IgD-negative memory B cell (primary cell): ENCODE measurements at regions not wholly inside any gene's neighbourhood (a gene's known extent, or its start where the extent isn't known, plus 50 kb on each side); places are given as distances from the start of the nearest gene placed in this dataset.
"Not testable (repeated sequence)": the region's sequence is repeated elsewhere in the genome, so short reads cannot be mapped to it uniquely, and the experiment has no call there.

Source experiments
- H3K27ac Mint-ChIP-seq, 3 donors: one replicate each; pipeline ENCODE4 v1.8.0; 2020 to 2022; ENCODE audit warnings: mild to moderate bottlenecking in 3 of 3, mixed read lengths in 3 of 3, moderate library complexity in 1 of 3
- H3K27me3 Mint-ChIP-seq: one replicate; pipeline ENCODE4 v1.8.0; 2021; ENCODE audit warnings: mixed read lengths
- H3K36me3 Mint-ChIP-seq: one replicate; pipeline ENCODE4 v1.8.0; 2020; ENCODE audit warnings: mild to moderate bottlenecking, mixed read lengths
- H3K4me1 Mint-ChIP-seq, 3 donors: one replicate each; pipeline ENCODE4 v1.8.0; 2020 to 2022; ENCODE audit warnings: mixed read lengths in 3 of 3, mild to moderate bottlenecking in 1 of 3
- H3K4me3 Mint-ChIP-seq, 4 donors: one replicate each; pipeline ENCODE4 v1.8.0; 2020 to 2022; ENCODE audit warnings: mild to moderate bottlenecking in 4 of 4, mixed read lengths in 4 of 4, moderate library complexity in 3 of 4
- H3K9me3 Mint-ChIP-seq, 3 donors: one replicate each; pipeline ENCODE4 v1.8.0; 2020 to 2021; ENCODE audit warnings: mixed read lengths in 3 of 3, mild to moderate bottlenecking in 1 of 3

DNA sequence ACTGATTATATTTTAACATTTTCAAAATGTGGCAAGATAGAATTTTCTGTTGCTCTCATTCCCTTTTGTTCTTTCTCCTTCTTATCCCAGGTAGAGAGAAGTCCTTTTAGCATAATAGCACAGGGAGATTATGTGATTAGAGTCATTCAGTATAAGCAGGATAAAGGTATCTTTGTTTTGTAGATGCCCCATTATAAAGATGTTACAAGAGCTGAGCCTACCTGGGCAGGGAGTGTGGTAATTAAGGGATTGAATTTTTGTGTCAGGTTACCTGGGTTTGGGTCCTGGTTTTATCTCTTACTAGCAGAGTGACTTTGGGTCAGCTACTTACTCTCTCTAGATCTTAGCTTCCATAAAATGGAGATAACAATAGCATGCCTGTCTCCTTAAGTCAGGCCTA is 536.5 kb downstream of the TMEM135 start:
- H3K4me3 Mint-ChIP-seq, result no peak overlapping the region
- H3K4me1 Mint-ChIP-seq, result no peaks in the 10 kb centered on the region
- H3K27me3 Mint-ChIP-seq, result no peaks in the 10 kb centered on the region
- H3K36me3 Mint-ChIP-seq, result no peaks in the 10 kb centered on the region
- no peaks in the 10 kb centered on the region for H3K9me3 Mint-ChIP-seq
- H3K27ac Mint-ChIP-seq, result no peak overlapping the region

DNA sequence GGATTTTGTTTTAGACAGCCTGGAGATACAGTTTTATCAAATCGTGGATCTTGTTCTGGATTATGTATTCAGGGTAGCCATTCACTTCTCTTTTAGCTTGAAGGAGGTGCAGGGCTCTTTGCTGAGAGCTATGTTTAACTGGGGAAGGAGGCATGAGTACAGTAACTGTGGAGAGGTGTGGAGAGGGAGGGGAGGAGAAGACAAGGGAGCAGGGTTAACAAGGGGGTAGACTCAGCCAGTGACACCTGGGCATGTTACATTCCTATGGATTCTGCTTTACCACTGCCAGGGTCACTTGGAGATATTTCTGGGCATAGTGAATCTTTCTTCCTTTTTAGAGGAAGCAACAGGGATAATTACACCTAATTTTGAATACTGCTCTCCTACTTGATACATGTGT is 536.0 kb downstream of the TMEM135 start:
- Mint-ChIP-seq H3K4me1 (no peaks in the 10 kb centered on the region), H3K9me3 (no peaks in the 10 kb centered on the region), H3K36me3 (no peaks in the 10 kb centered on the region), H3K27ac (no peak overlapping the region), H3K4me3 (peak overlapping the region in 1 of 4 donors; percentile 60), H3K27me3 (no peaks in the 10 kb centered on the region)

DNA sequence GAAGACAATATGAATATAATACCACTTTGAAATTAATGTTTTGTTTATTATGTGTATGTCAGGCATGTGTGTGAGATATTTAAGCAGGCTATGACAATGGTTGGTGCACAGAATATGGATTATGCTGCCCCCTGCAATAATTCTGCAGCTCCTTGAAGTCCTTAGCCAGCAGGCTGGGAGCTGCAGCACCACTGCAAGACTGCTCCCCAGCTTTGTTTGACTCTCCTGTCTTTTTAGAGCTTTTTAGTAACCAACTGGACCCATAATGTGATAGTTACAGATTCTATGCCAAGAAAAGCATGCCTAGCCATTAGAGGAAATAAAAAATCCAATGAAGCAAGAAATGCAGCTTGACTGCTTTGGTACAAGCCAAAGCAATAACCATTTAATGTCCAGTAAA is 535.1 kb downstream of the TMEM135 start:
- H3K4me1 Mint-ChIP-seq, result no peaks in the 10 kb centered on the region
- no peaks in the 10 kb centered on the region for H3K36me3 Mint-ChIP-seq
- H3K9me3 Mint-ChIP-seq, result peaks cover 0 to 3% (median 0%) of the 10 kb centered on the region in 3 donors
- no peak overlapping the region for H3K27ac Mint-ChIP-seq
- H3K27me3 Mint-ChIP-seq, result no peaks in the 10 kb centered on the region
- H3K4me3 Mint-ChIP-seq, result no peak overlapping the region

DNA sequence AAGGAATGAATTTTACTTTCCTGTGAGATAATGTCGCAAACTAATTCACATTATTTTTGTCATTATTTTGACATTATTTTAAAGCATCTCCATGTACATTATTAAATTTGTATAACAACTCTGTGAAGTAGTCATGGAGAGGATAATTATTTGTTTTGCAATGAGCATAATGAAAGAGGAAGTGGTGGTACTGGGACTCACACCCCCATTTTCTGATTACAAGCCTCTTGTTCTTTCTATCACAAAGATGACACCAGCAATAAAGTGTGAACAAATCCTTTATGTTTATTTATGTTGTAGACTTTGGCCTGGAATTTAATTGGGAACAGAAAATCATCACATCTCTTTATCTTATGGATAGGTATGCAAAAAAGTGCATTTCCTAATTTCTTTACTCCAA is 522.6 kb downstream of the TMEM135 start:
- Mint-ChIP-seq H3K9me3 (peaks cover 0 to 6% (median 0%) of the 10 kb centered on the region in 3 donors), H3K27me3 (peaks cover under 1% of the 10 kb centered on the region), H3K4me3 (no peak overlapping the region), H3K36me3 (no peaks in the 10 kb centered on the region), H3K27ac (no peak overlapping the region), H3K4me1 (peaks cover 0 to 3% (median 0%) of the 10 kb centered on the region in 3 donors)

DNA sequence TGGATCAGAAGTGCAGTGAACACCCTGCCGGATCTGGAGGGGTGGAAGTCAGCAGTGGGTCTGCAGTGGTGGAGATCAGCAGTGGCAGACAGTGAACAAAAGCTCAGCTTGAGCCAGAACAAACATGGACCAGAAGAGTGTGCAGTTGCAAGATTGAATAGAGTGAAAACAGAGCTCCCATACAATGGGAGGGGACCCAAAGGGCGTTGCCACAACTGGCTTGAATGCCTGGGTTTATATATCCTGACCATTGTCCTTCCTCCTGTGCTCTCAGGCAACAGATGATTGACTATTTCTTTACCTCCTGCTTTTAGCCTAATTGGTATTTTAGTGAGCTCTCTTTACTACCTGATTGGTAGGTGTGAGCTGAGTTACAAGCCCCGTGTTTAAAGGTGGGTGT is 522.1 kb downstream of the TMEM135 start:
- not testable (repeated sequence) for H3K9me3 Mint-ChIP-seq, H3K4me3 Mint-ChIP-seq, H3K4me1 Mint-ChIP-seq

DNA sequence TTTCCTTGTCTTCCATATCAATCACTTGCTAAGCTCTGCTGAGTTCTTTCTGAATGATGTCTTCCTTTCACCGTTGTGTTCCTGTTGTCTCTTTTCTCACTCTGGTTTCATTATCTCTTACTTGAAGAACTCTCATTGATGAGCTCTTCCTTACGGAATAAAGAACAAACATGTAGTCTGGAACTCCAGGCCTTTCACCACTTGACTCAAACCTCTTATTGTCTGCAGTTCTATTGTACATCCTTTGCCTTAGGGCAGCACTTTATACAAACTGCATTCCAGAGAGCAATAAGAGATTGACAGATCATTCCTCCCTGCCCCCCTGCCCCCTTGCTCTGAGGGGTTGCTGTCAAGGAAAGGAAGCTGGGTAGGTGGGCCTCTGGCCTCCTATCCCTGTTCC is 517.4 kb downstream of the TMEM135 start:
- Mint-ChIP-seq H3K4me1 (peaks cover 0 to 3% (median 0%) of the 10 kb centered on the region in 3 donors), H3K4me3 (no peak overlapping the region), H3K27ac (no peak overlapping the region), H3K36me3 (no peaks in the 10 kb centered on the region), H3K27me3 (no peaks in the 10 kb centered on the region), H3K9me3 (peaks cover 2 to 13% (median 8%) of the 10 kb centered on the region in 3 donors)

More for the DNA sequence above, 522.1 kb downstream of the TMEM135 start:
- H3K27ac Mint-ChIP-seq, H3K36me3 Mint-ChIP-seq, H3K27me3 Mint-ChIP-seq: not testable (repeated sequence)

DNA sequence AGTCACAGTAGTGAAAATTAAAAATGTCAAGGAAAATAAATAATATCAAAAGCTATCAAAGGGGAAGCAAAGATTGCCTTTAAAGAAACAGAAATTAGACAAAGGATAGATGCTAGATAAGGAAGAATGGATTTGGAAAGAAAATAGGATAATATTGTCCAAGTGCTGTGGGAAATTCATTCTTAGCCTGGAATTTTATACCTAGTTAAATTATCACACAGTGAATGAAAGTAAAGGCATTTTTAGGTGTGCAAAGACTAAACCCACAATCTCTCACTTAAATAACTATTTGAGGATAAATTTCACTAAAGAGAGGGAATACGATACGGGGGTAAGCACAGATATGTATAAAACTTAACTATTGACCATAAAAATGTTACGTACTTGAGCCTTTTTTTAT is 511.1 kb downstream of the TMEM135 start:
- Mint-ChIP-seq H3K27me3 (no peaks in the 10 kb centered on the region), H3K36me3 (no peaks in the 10 kb centered on the region), H3K27ac (no peak overlapping the region), H3K4me3 (no peak overlapping the region), H3K9me3 (peaks cover 7 to 24% (median 10%) of the 10 kb centered on the region in 3 donors), H3K4me1 (no peaks in the 10 kb centered on the region)

DNA sequence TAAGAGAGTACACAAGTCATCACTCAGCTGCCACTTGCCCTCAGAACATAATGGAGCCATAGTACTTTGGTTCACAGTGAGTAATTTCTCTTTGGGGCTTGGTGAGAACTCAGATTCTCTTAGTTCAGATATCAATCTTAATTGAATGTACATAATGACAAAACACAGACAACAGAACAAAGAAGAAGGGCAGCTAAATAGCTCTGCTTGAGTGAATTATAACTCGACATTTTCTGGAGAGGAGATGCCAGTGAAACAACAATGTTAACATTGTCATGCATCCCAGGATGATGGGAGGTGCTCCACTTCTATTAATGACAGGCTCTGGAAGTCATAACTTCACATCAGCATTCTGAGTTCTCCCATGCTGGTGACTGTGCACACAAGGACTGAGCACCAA is 508.1 kb downstream of the TMEM135 start:
- Mint-ChIP-seq H3K4me1 (no peaks in the 10 kb centered on the region), H3K27ac (no peak overlapping the region), H3K4me3 (no peak overlapping the region), H3K36me3 (no peaks in the 10 kb centered on the region), H3K9me3 (peaks cover 6 to 26% (median 8%) of the 10 kb centered on the region in 3 donors), H3K27me3 (no peaks in the 10 kb centered on the region)

DNA sequence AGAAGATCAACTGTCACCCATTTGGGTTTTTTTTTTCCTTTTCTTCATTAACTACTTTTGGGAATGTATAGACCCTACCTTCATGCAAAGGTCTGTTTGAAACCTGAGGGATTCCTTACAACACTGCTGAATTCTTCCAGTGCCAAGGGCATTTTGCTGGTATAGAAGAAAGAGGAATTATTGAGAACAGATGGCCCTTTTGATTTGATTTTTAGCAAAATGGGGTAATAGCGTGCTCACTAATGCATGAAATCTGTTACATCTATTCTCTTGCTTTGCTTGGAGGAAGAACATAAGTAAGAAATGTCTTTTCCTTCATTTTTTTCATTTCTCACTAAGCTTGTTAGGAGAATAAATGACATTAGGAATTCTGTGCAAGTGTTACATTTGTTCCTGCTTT is 501.9 kb downstream of the TMEM135 start:
- H3K4me1 Mint-ChIP-seq, result no peaks in the 10 kb centered on the region
- no peak overlapping the region for H3K27ac Mint-ChIP-seq
- no peak overlapping the region for H3K4me3 Mint-ChIP-seq
- H3K36me3 Mint-ChIP-seq, result no peaks in the 10 kb centered on the region
- H3K9me3 Mint-ChIP-seq, result peaks cover 0 to 5% (median 5%) of the 10 kb centered on the region in 3 donors
- H3K27me3 Mint-ChIP-seq, result no peaks in the 10 kb centered on the region

DNA sequence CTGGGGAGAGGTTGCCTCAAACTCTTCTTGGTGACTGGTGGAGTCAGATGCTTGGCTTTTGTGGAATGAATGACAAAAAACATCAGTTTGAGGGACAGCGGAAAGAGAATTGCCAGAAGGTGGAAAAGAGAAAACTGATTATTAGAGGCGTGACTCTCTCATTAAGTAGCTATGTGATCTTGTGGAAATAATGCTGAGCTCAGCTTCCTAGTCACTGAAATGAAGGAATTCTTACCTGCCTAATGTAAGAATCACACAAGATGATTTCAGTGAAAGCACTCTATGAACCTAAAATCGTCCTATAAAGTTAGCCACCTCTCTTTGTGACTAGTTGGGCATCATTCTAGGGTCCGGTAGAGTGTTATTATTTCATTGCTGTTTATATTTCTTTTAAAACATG is 498.8 kb downstream of the TMEM135 start:
- peaks cover 2% of the 10 kb centered on the region for H3K36me3 Mint-ChIP-seq

DNA sequence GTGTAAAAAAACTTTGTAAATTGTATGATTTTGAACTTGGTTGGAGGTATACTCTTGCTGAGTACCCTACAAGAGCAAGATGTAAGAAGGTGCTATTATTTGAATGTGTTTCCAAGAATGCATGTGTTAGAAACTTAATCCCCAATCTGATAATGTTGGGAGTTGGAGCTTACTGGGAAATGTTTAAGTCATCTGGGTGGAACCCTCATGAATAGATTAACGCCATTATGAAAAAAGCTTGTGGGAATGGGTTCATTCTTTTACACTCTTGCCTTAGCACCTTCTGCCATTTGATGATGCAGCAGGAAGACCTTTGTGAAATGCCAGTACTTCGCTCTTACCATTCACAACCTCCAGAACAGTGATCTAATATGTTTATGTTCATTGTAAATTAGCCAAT is 498.3 kb downstream of the TMEM135 start:
- Mint-ChIP-seq H3K9me3 (peaks cover 0 to 4% (median 4%) of the 10 kb centered on the region in 3 donors), H3K4me3 (no peak overlapping the region), H3K27ac (no peak overlapping the region), H3K4me1 (no peaks in the 10 kb centered on the region), H3K27me3 (no peaks in the 10 kb centered on the region), H3K36me3 (peaks cover 2% of the 10 kb centered on the region)

More for the DNA sequence above, 498.8 kb downstream of the TMEM135 start:
- Mint-ChIP-seq H3K9me3 (peaks cover 0 to 4% (median 4%) of the 10 kb centered on the region in 3 donors), H3K27me3 (no peaks in the 10 kb centered on the region), H3K4me1 (no peaks in the 10 kb centered on the region), H3K27ac (no peak overlapping the region), H3K4me3 (no peak overlapping the region)

DNA sequence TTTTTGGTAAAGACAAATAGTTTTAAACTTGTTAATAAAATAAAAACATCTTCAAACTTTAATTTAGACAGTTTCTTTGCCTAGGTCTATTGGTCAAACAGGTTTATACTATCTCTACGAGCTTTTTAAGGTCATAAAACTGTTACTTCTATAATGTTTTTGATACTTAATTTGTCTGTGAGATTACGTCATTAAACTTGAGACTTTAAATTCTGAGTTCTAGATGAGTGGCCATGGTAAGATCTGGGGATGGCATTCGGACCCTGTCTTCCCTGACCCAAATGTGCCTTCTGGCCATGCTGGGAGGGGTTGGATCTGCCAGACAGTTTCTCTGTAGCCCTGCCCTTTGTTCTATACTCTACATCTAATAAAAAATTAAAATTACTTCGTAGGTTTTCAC is 497.8 kb downstream of the TMEM135 start:
- peaks cover 0 to 4% (median 4%) of the 10 kb centered on the region in 3 donors for H3K9me3 Mint-ChIP-seq
- H3K27me3 Mint-ChIP-seq, result no peaks in the 10 kb centered on the region
- no peak overlapping the region for H3K4me3 Mint-ChIP-seq
- H3K4me1 Mint-ChIP-seq, result no peaks in the 10 kb centered on the region
- peaks cover 2% of the 10 kb centered on the region for H3K36me3 Mint-ChIP-seq
- H3K27ac Mint-ChIP-seq, result no peak overlapping the region

DNA sequence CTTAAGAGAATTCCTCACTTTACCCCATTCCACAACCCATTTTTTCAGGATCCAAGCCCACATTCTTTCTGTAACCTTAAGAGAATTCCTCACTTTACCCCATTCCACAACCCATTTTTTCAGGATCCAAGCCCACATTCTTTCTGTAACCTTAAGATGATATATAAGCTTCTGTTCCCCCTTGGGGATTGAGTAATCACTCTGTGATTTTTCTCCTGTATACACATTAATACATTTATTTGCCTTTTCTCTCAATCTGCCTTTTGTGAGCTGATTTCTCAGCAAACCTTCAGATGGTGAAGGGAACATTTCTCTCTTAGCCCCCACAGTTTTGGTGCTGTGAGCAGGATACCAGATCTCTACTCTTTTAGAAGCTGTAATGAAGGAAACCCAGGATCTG is 494.1 kb downstream of the TMEM135 start:
- not testable (repeated sequence) for H3K27me3 Mint-ChIP-seq, H3K9me3 Mint-ChIP-seq, H3K4me3 Mint-ChIP-seq, H3K4me1 Mint-ChIP-seq, H3K36me3 Mint-ChIP-seq, H3K27ac Mint-ChIP-seq

DNA sequence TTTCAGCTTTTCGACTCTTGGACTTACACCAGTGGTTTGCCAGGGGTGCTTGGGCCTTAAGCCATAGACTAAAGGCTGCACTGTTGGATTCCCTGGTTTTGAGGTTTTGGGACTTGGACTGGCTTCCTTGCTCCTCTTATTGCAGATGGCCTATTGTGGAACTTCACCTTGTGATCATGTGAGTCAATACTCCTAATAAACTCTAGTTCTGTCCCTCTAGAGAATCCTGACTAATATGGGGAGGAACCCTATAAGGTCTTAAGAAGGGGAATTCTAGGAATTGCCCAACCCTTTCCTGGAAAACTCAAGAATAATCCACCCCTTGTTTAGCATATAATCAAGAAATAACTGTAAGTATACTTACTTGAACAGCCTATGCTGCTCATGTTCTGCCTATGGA is 491.8 kb downstream of the TMEM135 start:
- no peak overlapping the region for H3K4me3 Mint-ChIP-seq
- H3K36me3 Mint-ChIP-seq, result peaks cover 2% of the 10 kb centered on the region
- no peaks in the 10 kb centered on the region for H3K4me1 Mint-ChIP-seq
- H3K9me3 Mint-ChIP-seq, result peaks cover 0 to 4% (median 4%) of the 10 kb centered on the region in 3 donors
- H3K27me3 Mint-ChIP-seq, result peaks cover 2% of the 10 kb centered on the region
- H3K27ac Mint-ChIP-seq, result no peak overlapping the region

DNA sequence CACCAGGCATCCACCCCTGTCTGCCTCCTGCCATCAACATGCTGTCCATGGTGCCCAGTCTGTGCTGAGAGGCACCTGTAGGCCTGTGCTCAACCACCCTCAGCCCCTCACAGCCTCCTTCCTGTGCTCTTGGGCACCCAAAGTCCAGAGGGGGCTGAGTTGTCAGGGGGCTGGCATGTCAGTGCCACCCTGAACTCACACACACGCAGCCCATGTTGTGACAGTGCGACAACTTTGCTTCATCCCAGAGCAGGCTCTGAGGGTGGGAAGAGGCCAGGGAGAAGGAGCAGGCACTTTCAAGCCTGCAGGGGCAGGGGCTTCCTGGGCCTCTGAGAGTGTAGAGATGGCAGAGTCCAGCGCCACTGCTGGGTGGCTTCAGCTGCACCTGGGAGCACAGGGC is 491.0 kb downstream of the TMEM135 start:
- H3K27ac Mint-ChIP-seq, result no peak overlapping the region
- H3K9me3 Mint-ChIP-seq, result peaks cover 0 to 9% (median 0%) of the 10 kb centered on the region in 3 donors

DNA sequence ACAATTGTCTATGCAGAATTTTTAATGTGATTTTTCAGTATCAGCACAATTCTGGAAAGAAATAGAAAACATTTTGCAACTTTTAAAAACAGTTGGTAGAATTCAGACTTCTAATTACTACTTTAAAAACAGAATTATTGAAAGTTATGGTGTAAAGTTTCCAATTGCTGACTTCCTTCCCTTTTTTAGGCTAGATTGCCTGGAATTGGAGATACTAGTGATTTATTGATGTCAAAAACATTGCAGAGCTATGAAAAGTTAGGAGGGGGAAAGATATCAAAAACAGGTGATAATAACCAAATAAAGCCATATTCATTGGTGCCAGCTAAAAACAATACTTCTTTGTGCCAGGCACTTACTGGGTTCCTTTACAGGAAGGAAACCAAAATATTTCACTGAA is 485.5 kb downstream of the TMEM135 start:
- Mint-ChIP-seq H3K9me3 (peaks cover 2 to 4% (median 2%) of the 10 kb centered on the region in 3 donors), H3K27me3 (peaks cover 2% of the 10 kb centered on the region)

More for the DNA sequence above, 491.0 kb downstream of the TMEM135 start:
- peaks cover 2% of the 10 kb centered on the region for H3K36me3 Mint-ChIP-seq
- H3K4me1 Mint-ChIP-seq, result no peaks in the 10 kb centered on the region
- peaks cover 2% of the 10 kb centered on the region for H3K27me3 Mint-ChIP-seq
- no peak overlapping the region for H3K4me3 Mint-ChIP-seq

DNA sequence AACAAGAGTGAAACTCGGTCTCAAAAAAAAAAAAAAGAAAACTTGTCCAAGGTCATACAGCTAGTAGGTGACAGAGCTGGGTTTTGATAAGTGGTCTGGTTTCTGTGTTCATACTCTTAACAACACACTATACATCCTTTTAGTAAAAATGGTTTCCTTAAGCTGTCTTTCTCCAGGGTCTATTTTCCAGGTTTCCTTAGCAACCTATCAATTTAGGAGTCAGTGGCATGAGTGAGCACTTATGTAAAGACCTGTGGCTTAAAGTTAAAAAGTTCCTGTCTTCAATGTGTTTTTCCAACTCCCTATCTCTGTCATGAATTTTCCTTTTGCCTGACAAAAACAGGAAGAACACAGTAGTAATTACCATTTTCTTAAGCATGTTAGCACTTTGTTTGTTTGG is 480.5 kb downstream of the TMEM135 start:
- Mint-ChIP-seq H3K27me3 (no peaks in the 10 kb centered on the region), H3K9me3 (peaks cover 0 to 4% (median 2%) of the 10 kb centered on the region in 3 donors), H3K27ac (no peak overlapping the region), H3K4me1 (no peaks in the 10 kb centered on the region), H3K36me3 (no peaks in the 10 kb centered on the region), H3K4me3 (no peak overlapping the region)

More for the DNA sequence above, 485.5 kb downstream of the TMEM135 start:
- Mint-ChIP-seq H3K27ac (no peak overlapping the region), H3K36me3 (no peaks in the 10 kb centered on the region), H3K4me3 (no peak overlapping the region), H3K4me1 (no peaks in the 10 kb centered on the region)
